HAP-1 (cell line): ENCODE measurements at regions not wholly inside any gene's neighbourhood (a gene's known extent, or its start where the extent isn't known, plus 50 kb on each side); places are given as distances from the start of the nearest gene placed in this dataset.

Source experiments
- DNase-seq, 2 experiments: peaks; one replicate each; pipeline ENCODE4 v3.0.0-alpha.2; 2016 to 2020; ENCODE audit warnings: low spot score in 2 of 2
- H3K27me3 ChIP-seq: fragments of 250-450 bp; sonication (Bioruptor Pico); 2 replicates; pipeline ENCODE4 v1.5.1; 2020; ENCODE audit warnings: low read depth, mild to moderate bottlenecking, moderate library complexity
- H3K36me3 ChIP-seq: fragments of 250-450 bp; sonication (Bioruptor Pico); replicated peaks from 2 replicates; pipeline ENCODE4 v1.5.1; 2020; ENCODE audit warnings: mild to moderate bottlenecking
- H3K4me1 ChIP-seq: fragments of 250-450 bp; sonication (Bioruptor Pico); 2 replicates; pipeline ENCODE4 v1.5.1; 2020; ENCODE audit warnings: mild to moderate bottlenecking
- H3K4me3 ChIP-seq: fragments of 250-450 bp; sonication (Bioruptor Pico); 2 replicates; pipeline ENCODE4 v1.5.1; 2020; ENCODE audit warnings: mild to moderate bottlenecking, moderate library complexity
- H3K9me3 ChIP-seq: fragments of 250-450 bp; sonication (Bioruptor Pico); 2 replicates; pipeline ENCODE4 v1.5.1; 2020; ENCODE audit warnings: mild to moderate bottlenecking, moderate library complexity
- in situ Hi-C: fragments of 300-500 bp; cut with MboI; formaldehyde crosslinking; loops from 3 replicates; pipeline ENCODE4 v1.14.3; 2020; ENCODE audit warnings: low sequenced_read_pairs, inconsistent platforms, mixed read lengths

GRCh38 chr1:216851073-216851472 lies 127.8 kb upstream of the ESRRG start:
- Histone ChIP-seq H3K4me1 (no peaks in the 10 kb centered on the region; the same call in 1 of the 2 replicates), H3K36me3 (no peaks in the 10 kb centered on the region), H3K4me3 (no peak overlapping the region), H3K9me3 (no peaks in the 10 kb centered on the region), H3K27me3 (no peaks in the 10 kb centered on the region)
- in situ Hi-C loops = no loop called here
- no peak for DNase-seq

GRCh38 chr1:216849146-216849545 lies 125.9 kb upstream of the ESRRG start:
- in situ Hi-C loops = no loop called here
- no peak overlapping the region for H3K4me3 ChIP-seq
- H3K36me3 ChIP-seq = no peaks in the 10 kb centered on the region
- H3K27me3 ChIP-seq = no peaks in the 10 kb centered on the region
- no peaks in the 10 kb centered on the region for H3K4me1 ChIP-seq
- no peaks in the 10 kb centered on the region; the same call in 1 of the 2 replicates for H3K9me3 ChIP-seq
- no peak for DNase-seq

GRCh38 chr1:216847397-216848036 lies 124.3 kb upstream of the ESRRG start:
- in situ Hi-C loops = no loop called here
- H3K4me3 ChIP-seq = no peak overlapping the region
- H3K9me3 ChIP-seq = no peaks in the 10 kb centered on the region; the same call in 1 of the 2 replicates
- no peak for DNase-seq
- no peaks in the 10 kb centered on the region for H3K36me3 ChIP-seq
- no peaks in the 10 kb centered on the region for H3K27me3 ChIP-seq
- H3K4me1 ChIP-seq = no peaks in the 10 kb centered on the region

DNA sequence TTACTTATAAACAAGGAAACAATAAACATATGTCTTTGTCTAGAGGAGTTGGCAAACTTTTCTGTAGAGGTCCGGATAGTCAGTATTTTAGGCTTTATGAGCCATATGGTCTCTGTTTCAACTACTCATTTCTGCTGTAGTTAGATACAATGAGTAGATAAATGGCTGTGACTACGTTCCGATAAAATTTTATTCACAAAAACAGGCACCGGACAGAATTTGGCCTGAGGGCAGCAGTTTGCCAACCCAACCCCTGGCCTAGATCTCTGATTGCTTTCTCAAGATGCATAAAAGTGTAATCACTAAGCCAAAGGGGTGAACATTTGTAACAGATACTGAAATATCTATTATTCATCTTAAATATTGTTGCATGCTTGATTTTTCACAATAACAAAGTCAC lies 123.1 kb upstream of the ESRRG start:
- Histone ChIP-seq H3K36me3 (no peaks in the 10 kb centered on the region), H3K27me3 (no peaks in the 10 kb centered on the region), H3K4me1 (no peaks in the 10 kb centered on the region), H3K9me3 (no peaks in the 10 kb centered on the region; the same call in 1 of the 2 replicates), H3K4me3 (no peak overlapping the region)
- DNase-seq = no peak
- in situ Hi-C loops = no loop called here

- in situ Hi-C loops = no loop called here
- no peaks in the 10 kb centered on the region for H3K27me3 ChIP-seq
- 0 out of 2 replicates have a peak, but pooled peaks cover 2% of the 10 kb centered on the region for H3K4me1 ChIP-seq
- no peaks in the 10 kb centered on the region for H3K36me3 ChIP-seq
- no peak for DNase-seq
- no peaks in the 10 kb centered on the region; the same call in 1 of the 2 replicates for H3K9me3 ChIP-seq
- no peak overlapping the region for H3K4me3 ChIP-seq
Observed at GRCh38 chr1:216843409-216843808, 120.2 kb upstream of the ESRRG start.

- Histone ChIP-seq H3K4me1 (0 out of 2 replicates have a peak, but pooled peaks cover 2% of the 10 kb centered on the region), H3K36me3 (no peaks in the 10 kb centered on the region), H3K9me3 (no peaks in the 10 kb centered on the region; the same call in 1 of the 2 replicates), H3K27me3 (no peaks in the 10 kb centered on the region), H3K4me3 (no peak overlapping the region)
- in situ Hi-C loops = no loop called here
- DNase-seq = no peak
Observed at GRCh38 chr1:216841165-216841564, 117.9 kb upstream of the ESRRG start.

DNA sequence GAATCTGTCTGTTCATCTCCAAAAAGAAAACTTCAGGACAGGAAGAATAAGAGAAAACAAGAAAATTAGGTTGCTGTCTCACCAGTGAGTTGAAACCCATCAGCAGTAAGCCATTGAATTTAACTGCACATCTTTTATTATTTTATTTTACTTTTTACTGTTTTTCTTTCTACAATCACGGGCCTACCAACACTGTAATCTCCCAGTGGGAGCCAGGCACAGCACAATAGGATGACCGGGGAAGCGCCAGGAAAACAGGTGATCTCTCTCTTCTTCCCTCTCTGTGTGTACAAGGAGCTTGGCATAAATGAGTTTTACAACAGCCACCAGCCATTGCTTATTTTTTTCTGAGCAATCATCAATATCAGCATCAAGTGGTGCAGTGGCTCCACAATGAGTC lies 113.1 kb upstream of the ESRRG start:
- in situ Hi-C loops = no loop called here
- Histone ChIP-seq H3K9me3 (no peaks in the 10 kb centered on the region), H3K4me3 (no peak overlapping the region), H3K27me3 (no peaks in the 10 kb centered on the region), H3K4me1 (0 out of 2 replicates have a peak, but pooled peaks cover 2% of the 10 kb centered on the region), H3K36me3 (no peaks in the 10 kb centered on the region)
- DNase-seq = no peak

- Histone ChIP-seq H3K9me3 (no peaks in the 10 kb centered on the region), H3K27me3 (no peaks in the 10 kb centered on the region), H3K4me1 (peaks cover 8% of the 10 kb centered on the region), H3K4me3 (no peak overlapping the region), H3K36me3 (no peaks in the 10 kb centered on the region)
- DNase-seq = no peak
- in situ Hi-C loops = no loop called here
Observed at GRCh38 chr1:216833509-216833908, 110.3 kb upstream of the ESRRG start.

DNA sequence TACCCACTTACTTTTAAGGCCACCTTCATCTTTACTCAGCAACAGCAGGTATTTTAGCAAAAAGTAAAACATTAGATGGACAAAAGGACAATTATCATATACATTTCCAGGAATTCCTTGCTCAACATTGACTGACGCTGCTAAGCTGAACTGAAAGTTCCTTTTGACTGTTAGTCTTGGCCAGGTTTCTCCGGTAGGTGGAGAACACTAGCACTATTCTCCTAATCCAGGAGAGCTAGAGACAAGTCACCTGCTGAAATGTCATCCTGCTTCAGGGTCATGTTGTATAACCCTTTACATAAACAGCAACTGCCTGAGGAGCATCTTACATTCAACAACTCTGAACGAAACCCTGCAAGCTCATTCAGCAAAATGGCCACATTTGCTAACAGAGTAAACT lies 109.0 kb upstream of the ESRRG start:
- no peak overlapping the region for H3K4me3 ChIP-seq
- no peaks in the 10 kb centered on the region for H3K9me3 ChIP-seq
- no peaks in the 10 kb centered on the region for H3K27me3 ChIP-seq
- in situ Hi-C loops = no loop called here
- DNase-seq = no peak
- H3K4me1 ChIP-seq = peaks cover 7% of the 10 kb centered on the region
- no peaks in the 10 kb centered on the region for H3K36me3 ChIP-seq

GRCh38 chr1:216830424-216831210 lies 107.4 kb upstream of the ESRRG start:
- DNase-seq = no peak
- in situ Hi-C loops = no loop called here
- H3K36me3 ChIP-seq = no peaks in the 10 kb centered on the region

DNA sequence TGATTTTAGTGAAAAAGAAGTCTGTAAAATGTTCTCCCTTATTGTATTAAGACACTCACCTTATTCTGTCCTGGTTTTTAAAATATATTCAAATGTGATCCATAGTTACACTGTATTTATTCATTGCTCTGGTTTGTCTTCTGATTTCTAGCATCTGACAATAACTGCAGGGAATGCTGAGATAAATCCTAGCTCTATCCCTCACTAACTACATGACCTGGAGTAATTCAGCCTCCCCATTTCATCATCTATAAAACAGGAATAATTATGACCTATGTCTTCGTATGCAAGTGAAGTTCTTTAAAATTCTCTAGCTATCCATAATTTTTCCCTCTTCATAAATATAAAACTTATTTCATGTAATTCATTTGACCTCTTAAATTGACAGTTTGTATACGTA lies 104.0 kb upstream of the ESRRG start:
- no peak overlapping the region for H3K4me3 ChIP-seq
- H3K27me3 ChIP-seq = no peaks in the 10 kb centered on the region
- H3K9me3 ChIP-seq = no peaks in the 10 kb centered on the region
- no peak for DNase-seq
- in situ Hi-C loops = no loop called here
- no peaks in the 10 kb centered on the region for H3K36me3 ChIP-seq
- peaks cover 7% of the 10 kb centered on the region for H3K4me1 ChIP-seq

More at GRCh38 chr1:216830424-216831210, 107.4 kb upstream of the ESRRG start:
- H3K27me3 ChIP-seq = no peaks in the 10 kb centered on the region
- no peaks in the 10 kb centered on the region for H3K9me3 ChIP-seq
- no peak overlapping the region for H3K4me3 ChIP-seq
- H3K4me1 ChIP-seq = peaks cover 7% of the 10 kb centered on the region

DNA sequence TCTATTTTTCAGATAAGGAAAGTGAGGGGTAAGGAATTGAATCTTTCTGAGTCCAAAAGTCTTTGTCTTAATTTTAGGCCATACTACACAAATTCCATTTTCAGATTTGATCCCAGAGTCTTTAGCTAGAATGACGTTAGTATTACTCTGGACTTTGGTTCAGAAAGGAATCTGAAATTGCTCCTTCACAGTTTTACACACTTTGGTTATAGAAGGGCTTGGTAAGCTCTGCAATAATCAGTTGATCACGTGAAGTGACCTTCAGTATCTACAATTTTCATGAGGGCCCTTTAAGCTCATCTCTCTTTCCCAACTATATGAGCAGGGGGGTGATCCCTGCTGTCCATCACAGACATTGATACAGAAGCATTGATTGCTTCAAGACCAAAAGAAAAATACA lies 103.4 kb upstream of the ESRRG start:
- DNase-seq = no peak
- no peaks in the 10 kb centered on the region for H3K9me3 ChIP-seq
- in situ Hi-C loops = no loop called here
- peaks cover 7% of the 10 kb centered on the region for H3K4me1 ChIP-seq
- no peak overlapping the region for H3K4me3 ChIP-seq
- H3K36me3 ChIP-seq = no peaks in the 10 kb centered on the region
- H3K27me3 ChIP-seq = no peaks in the 10 kb centered on the region

GRCh38 chr1:216826214-216826613 lies 103.0 kb upstream of the ESRRG start:
- peaks cover 7% of the 10 kb centered on the region for H3K4me1 ChIP-seq
- H3K27me3 ChIP-seq = no peaks in the 10 kb centered on the region
- in situ Hi-C loops = no loop called here
- H3K4me3 ChIP-seq = no peak overlapping the region
- H3K36me3 ChIP-seq = no peaks in the 10 kb centered on the region
- no peak for DNase-seq
- no peaks in the 10 kb centered on the region for H3K9me3 ChIP-seq

DNA sequence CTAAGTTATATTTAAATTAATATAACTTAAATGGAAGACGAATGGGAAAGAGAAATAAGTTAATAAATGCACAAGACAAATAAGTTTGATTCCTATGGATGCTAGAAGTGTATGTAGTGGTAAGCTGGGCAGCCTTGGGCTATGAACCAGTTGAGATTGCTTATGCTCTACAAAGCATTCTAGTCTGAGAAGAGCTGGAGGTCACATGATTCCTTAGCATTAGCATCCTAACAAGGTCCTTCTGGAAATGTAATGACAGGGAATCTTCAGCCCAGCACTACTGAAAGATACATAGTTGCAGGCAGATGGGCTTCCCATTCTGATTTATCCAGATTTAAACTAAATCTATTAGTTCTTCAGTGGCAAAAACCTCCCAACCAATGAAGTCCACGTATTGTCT lies 102.3 kb upstream of the ESRRG start:
- Histone ChIP-seq H3K4me3 (no peak overlapping the region), H3K27me3 (no peaks in the 10 kb centered on the region), H3K36me3 (no peaks in the 10 kb centered on the region), H3K9me3 (no peaks in the 10 kb centered on the region), H3K4me1 (peaks cover under 1% of the 10 kb centered on the region; the same call in 1 of the 2 replicates)
- in situ Hi-C loops = no loop called here
- no peak for DNase-seq
